GM10266 (cell line): ENCODE measurements at regions not wholly inside any gene's neighbourhood (a gene's known extent, or its start where the extent isn't known, plus 50 kb on each side); places are given as distances from the start of the nearest gene placed in this dataset.

Experiments used
- DNase-seq: peaks from one replicate; pipeline ENCODE4 v3.0.0; 2012; ENCODE audit errors: extremely low spot score
- CTCF ChIP-seq: IDR thresholded peaks from 2 replicates; pipeline ENCODE4 v1.5.1; 2012; ENCODE audit warnings: mild to moderate bottlenecking, low read depth; ENCODE audit not compliant: control insufficient read depth, insufficient read depth; ENCODE audit errors: missing control alignments

- no peak for DNase-seq
- TF ChIP-seq CTCF: no peak
Observed at GRCh38 chr2:3000968-3001367, 376.6 kb downstream of the EIPR1 start.

GRCh38 chr2:3000125-3000524 is 377.5 kb downstream of the EIPR1 start:
- no peak for TF ChIP-seq CTCF
- no peak for DNase-seq

- DNase-seq: no peak
- TF ChIP-seq CTCF: no peak
Observed at GRCh38 chr2:2998971-2999370, 378.6 kb downstream of the EIPR1 start.

GRCh38 chr2:2993172-2993692 is 384.4 kb downstream of the EIPR1 start:
- TF ChIP-seq CTCF: no peak
- no peak for DNase-seq

- no peak for TF ChIP-seq CTCF
Observed at GRCh38 chr2:2992634-2993033, 385.0 kb downstream of the EIPR1 start.

GRCh38 chr2:2985020-2985419 is 392.6 kb downstream of the EIPR1 start:
- DNase-seq: no peak
- no peak for TF ChIP-seq CTCF

More at GRCh38 chr2:2992634-2993033, 385.0 kb downstream of the EIPR1 start:
- no peak for DNase-seq

GRCh38 chr2:2981000-2981399 is 396.6 kb downstream of the EIPR1 start:
- no peak for DNase-seq
- TF ChIP-seq CTCF: no peak
